GM12873 (cell line): ENCODE measurements at regions not wholly inside any gene's neighbourhood (a gene's known extent, or its start where the extent isn't known, plus 50 kb on each side); places are given as distances from the start of the nearest gene placed in this dataset.

Experiments used
- TF ChIP-seq, protein P1 (sequence below): IDR thresholded peaks from 2 replicates; pipeline ENCODE4 v1.5.1; 2012; ENCODE audit warnings: low read depth, mild to moderate bottlenecking, moderate library complexity, low read length, control low read depth; ENCODE audit not compliant: insufficient read depth; ENCODE audit errors: missing control alignments

DNA sequence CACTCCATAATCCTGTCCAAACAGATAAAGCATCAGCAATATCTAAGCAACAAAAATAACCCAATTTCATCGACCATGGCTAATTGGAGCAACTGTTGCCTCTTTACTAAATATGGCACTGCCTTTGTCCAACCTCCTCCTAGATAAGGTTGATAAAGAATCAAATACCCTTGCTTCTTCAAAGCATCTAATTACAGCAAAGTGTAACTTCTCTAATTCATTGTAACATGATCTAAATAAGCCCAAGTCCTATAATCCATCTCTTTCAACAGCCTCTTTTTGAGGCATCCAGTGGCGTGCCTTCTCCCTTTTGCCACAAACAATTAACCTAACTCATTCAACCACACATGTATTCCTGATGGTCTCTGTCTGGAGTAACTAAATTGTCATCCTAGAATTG is 81.7 kb upstream of the KLHL1 start:
- TF ChIP-seq, protein P1, sequence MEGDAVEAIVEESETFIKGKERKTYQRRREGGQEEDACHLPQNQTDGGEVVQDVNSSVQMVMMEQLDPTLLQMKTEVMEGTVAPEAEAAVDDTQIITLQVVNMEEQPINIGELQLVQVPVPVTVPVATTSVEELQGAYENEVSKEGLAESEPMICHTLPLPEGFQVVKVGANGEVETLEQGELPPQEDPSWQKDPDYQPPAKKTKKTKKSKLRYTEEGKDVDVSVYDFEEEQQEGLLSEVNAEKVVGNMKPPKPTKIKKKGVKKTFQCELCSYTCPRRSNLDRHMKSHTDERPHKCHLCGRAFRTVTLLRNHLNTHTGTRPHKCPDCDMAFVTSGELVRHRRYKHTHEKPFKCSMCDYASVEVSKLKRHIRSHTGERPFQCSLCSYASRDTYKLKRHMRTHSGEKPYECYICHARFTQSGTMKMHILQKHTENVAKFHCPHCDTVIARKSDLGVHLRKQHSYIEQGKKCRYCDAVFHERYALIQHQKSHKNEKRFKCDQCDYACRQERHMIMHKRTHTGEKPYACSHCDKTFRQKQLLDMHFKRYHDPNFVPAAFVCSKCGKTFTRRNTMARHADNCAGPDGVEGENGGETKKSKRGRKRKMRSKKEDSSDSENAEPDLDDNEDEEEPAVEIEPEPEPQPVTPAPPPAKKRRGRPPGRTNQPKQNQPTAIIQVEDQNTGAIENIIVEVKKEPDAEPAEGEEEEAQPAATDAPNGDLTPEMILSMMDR: no peak

DNA sequence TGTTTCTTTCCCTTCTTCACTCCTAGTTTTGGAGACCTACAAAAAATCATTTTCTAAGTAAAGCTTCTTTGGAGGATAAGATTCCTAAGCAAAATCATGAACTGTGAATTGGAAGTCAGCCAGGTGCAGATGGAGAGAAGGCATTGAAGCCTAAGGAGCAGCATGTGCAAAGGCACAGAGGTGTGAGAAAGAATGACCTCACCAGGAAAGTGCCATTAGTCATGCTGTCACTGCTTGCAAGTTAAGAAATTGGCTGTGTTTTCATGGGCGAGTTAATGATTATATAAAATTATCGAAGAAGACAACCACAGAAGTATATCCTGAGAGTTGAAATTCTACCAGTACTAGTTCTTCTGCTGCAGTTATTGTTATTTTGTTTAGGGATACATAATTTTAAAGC is 80.3 kb upstream of the KLHL1 start:
- TF ChIP-seq, protein P1: no peak

DNA sequence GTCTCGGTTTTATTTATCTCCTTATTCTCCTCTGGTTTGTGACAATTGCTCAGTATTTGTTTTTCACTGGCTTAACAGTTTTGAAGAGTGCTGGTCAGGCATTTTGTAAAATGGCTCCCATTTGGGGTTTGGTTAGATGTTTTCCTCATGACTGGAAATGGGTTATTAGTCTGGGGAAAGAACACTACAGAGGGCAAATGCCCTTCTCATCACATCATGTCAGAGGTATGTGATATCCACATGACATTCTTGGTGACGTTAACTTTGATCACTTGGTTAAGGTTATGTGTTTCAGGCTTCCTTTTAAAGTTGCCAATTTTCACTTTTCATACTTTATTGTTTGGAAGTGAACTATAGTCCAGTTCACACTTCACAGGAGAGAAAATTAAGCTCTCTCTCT is 74.8 kb upstream of the KLHL1 start:
- TF ChIP-seq, protein P1: no peak
